ENCODE measurements at regions not wholly inside any gene's neighbourhood (a gene's known extent, or its start where the extent isn't known, plus 50 kb on each side); places are given as distances from the start of the nearest gene placed in this dataset.

GRCh38 chr3:107271787-107272387 is 105.4 kb upstream of the CCDC54 start:
- TF ChIP-seq ZNF274 (IDR thresholded peaks at IDR 0.05; ENCODE audit: low read depth, low read length) = no peak
- TF ChIP-seq YY1 (IDR thresholded peaks at IDR 0.05; ENCODE audit: insufficient read depth, insufficient read length) = no peak
